Activated naive CD4-positive, alpha-beta T cell treated with anti-CD3 and anti-CD28 coated beads, Interleukin-2, amount 50 U/mL, for 24 hours (primary cell): ENCODE measurements at regions not wholly inside any gene's neighbourhood (a gene's known extent, or its start where the extent isn't known, plus 50 kb on each side); places are given as distances from the start of the nearest gene placed in this dataset.
"Not testable (repeated sequence)": the region's sequence is repeated elsewhere in the genome, so short reads cannot be mapped to it uniquely, and the experiment has no call there.

Experiments
- H3K27ac Mint-ChIP-seq: one replicate; pipeline ENCODE4 v1.8.0; 2021; ENCODE audit warnings: mild to moderate bottlenecking, mixed read lengths
- H3K27me3 Mint-ChIP-seq: one replicate; pipeline ENCODE4 v1.8.0; 2021; ENCODE audit warnings: mixed read lengths
- H3K36me3 Mint-ChIP-seq: one replicate; pipeline ENCODE4 v1.8.0; 2021; ENCODE audit warnings: mixed read lengths
- H3K4me1 Mint-ChIP-seq: one replicate; pipeline ENCODE4 v1.8.0; 2021; ENCODE audit warnings: mixed read lengths
- H3K4me3 Mint-ChIP-seq: one replicate; pipeline ENCODE4 v1.8.0; 2021; ENCODE audit warnings: mild to moderate bottlenecking, mixed read lengths
- H3K9me3 Mint-ChIP-seq: one replicate; pipeline ENCODE4 v1.8.0; 2021; ENCODE audit warnings: mixed read lengths

- Mint-ChIP-seq H3K9me3 (peaks cover 8% of the 10 kb centered on the region), H3K4me3 (no peak overlapping the region), H3K27ac (no peak overlapping the region), H3K36me3 (no peaks in the 10 kb centered on the region), H3K4me1 (no peaks in the 10 kb centered on the region), H3K27me3 (no peaks in the 10 kb centered on the region)
These were observed 375.9 kb downstream of the NXPH1 start for GRCh38 chr7:8809320-8809719.

GRCh38 chr7:8817448-8818036 is 384.1 kb downstream of the NXPH1 start:
- no peaks in the 10 kb centered on the region for H3K36me3 Mint-ChIP-seq
- H3K4me3 Mint-ChIP-seq, result no peak overlapping the region
- H3K27ac Mint-ChIP-seq, result no peak overlapping the region
- peaks cover 6% of the 10 kb centered on the region for H3K9me3 Mint-ChIP-seq
- H3K27me3 Mint-ChIP-seq, result no peaks in the 10 kb centered on the region
- no peaks in the 10 kb centered on the region for H3K4me1 Mint-ChIP-seq

GRCh38 chr7:8818406-8818805 is 385.0 kb downstream of the NXPH1 start:
- Mint-ChIP-seq H3K36me3 (no peaks in the 10 kb centered on the region), H3K27ac (no peak overlapping the region), H3K4me1 (no peaks in the 10 kb centered on the region), H3K27me3 (no peaks in the 10 kb centered on the region), H3K4me3 (no peak overlapping the region), H3K9me3 (peaks cover 11% of the 10 kb centered on the region)

- H3K27me3 Mint-ChIP-seq, result no peaks in the 10 kb centered on the region
- H3K4me1 Mint-ChIP-seq, result no peaks in the 10 kb centered on the region
- no peak overlapping the region for H3K4me3 Mint-ChIP-seq
- H3K36me3 Mint-ChIP-seq, result no peaks in the 10 kb centered on the region
- no peak overlapping the region for H3K27ac Mint-ChIP-seq
- H3K9me3 Mint-ChIP-seq, result peaks cover 7% of the 10 kb centered on the region
These were observed 389.2 kb downstream of the NXPH1 start for GRCh38 chr7:8822595-8822994.

GRCh38 chr7:8823486-8823885 is 390.1 kb downstream of the NXPH1 start:
- Mint-ChIP-seq H3K4me1 (no peaks in the 10 kb centered on the region), H3K27ac (no peak overlapping the region), H3K9me3 (peaks cover 7% of the 10 kb centered on the region), H3K36me3 (no peaks in the 10 kb centered on the region), H3K27me3 (no peaks in the 10 kb centered on the region), H3K4me3 (no peak overlapping the region)

- H3K36me3 Mint-ChIP-seq, result no peaks in the 10 kb centered on the region
- peaks cover 7% of the 10 kb centered on the region for H3K9me3 Mint-ChIP-seq
- H3K27me3 Mint-ChIP-seq, result no peaks in the 10 kb centered on the region
These were observed 393.9 kb downstream of the NXPH1 start for GRCh38 chr7:8827329-8827728.

GRCh38 chr7:8829100-8829499 is 395.7 kb downstream of the NXPH1 start:
- Mint-ChIP-seq H3K9me3 (no peaks in the 10 kb centered on the region), H3K4me3 (no peak overlapping the region), H3K27me3 (no peaks in the 10 kb centered on the region), H3K4me1 (no peaks in the 10 kb centered on the region), H3K27ac (no peak overlapping the region), H3K36me3 (no peaks in the 10 kb centered on the region)

More at GRCh38 chr7:8827329-8827728, 393.9 kb downstream of the NXPH1 start:
- H3K27ac Mint-ChIP-seq, result no peak overlapping the region
- H3K4me1 Mint-ChIP-seq, result no peaks in the 10 kb centered on the region
- H3K4me3 Mint-ChIP-seq, result no peak overlapping the region

- Mint-ChIP-seq H3K27me3 (no peaks in the 10 kb centered on the region), H3K4me1 (no peaks in the 10 kb centered on the region), H3K36me3 (no peaks in the 10 kb centered on the region), H3K9me3 (no peaks in the 10 kb centered on the region), H3K27ac (no peak overlapping the region), H3K4me3 (no peak overlapping the region)
These were observed 398.0 kb downstream of the NXPH1 start for GRCh38 chr7:8831376-8831775.

GRCh38 chr7:8833355-8833754 is 399.9 kb downstream of the NXPH1 start:
- Mint-ChIP-seq H3K9me3 (no peaks in the 10 kb centered on the region), H3K27me3 (no peaks in the 10 kb centered on the region), H3K4me1 (no peaks in the 10 kb centered on the region), H3K4me3 (no peak overlapping the region), H3K27ac (no peak overlapping the region), H3K36me3 (no peaks in the 10 kb centered on the region)

GRCh38 chr7:8841171-8841570 is 407.8 kb downstream of the NXPH1 start:
- no peaks in the 10 kb centered on the region for H3K9me3 Mint-ChIP-seq
- no peaks in the 10 kb centered on the region for H3K36me3 Mint-ChIP-seq
- no peaks in the 10 kb centered on the region for H3K27me3 Mint-ChIP-seq
- H3K4me3 Mint-ChIP-seq, result no peak overlapping the region
- no peaks in the 10 kb centered on the region for H3K4me1 Mint-ChIP-seq
- H3K27ac Mint-ChIP-seq, result no peak overlapping the region

GRCh38 chr7:8871716-8872115 is 438.3 kb downstream of the NXPH1 start:
- Mint-ChIP-seq H3K4me3 (no peak overlapping the region), H3K36me3 (no peaks in the 10 kb centered on the region), H3K27ac (no peak overlapping the region), H3K4me1 (no peaks in the 10 kb centered on the region), H3K27me3 (no peaks in the 10 kb centered on the region), H3K9me3 (no peaks in the 10 kb centered on the region)

- H3K27me3 Mint-ChIP-seq, result no peaks in the 10 kb centered on the region
- H3K27ac Mint-ChIP-seq, result no peak overlapping the region
- no peaks in the 10 kb centered on the region for H3K36me3 Mint-ChIP-seq
- no peak overlapping the region for H3K4me3 Mint-ChIP-seq
- peaks cover 7% of the 10 kb centered on the region for H3K9me3 Mint-ChIP-seq
- no peaks in the 10 kb centered on the region for H3K4me1 Mint-ChIP-seq
These were observed 448.5 kb downstream of the NXPH1 start for GRCh38 chr7:8881916-8882315.

- Mint-ChIP-seq H3K27me3 (no peaks in the 10 kb centered on the region), H3K9me3 (peaks cover 9% of the 10 kb centered on the region), H3K27ac (no peak overlapping the region), H3K4me3 (no peak overlapping the region), H3K4me1 (no peaks in the 10 kb centered on the region), H3K36me3 (no peaks in the 10 kb centered on the region)
These were observed 452.1 kb downstream of the NXPH1 start for GRCh38 chr7:8885480-8886000.

GRCh38 chr7:8890346-8890745 is 456.9 kb downstream of the NXPH1 start:
- not testable (repeated sequence) for H3K36me3 Mint-ChIP-seq, H3K27me3 Mint-ChIP-seq, H3K27ac Mint-ChIP-seq, H3K4me3 Mint-ChIP-seq, H3K4me1 Mint-ChIP-seq
- H3K9me3 Mint-ChIP-seq, result peaks cover 14% of the 10 kb centered on the region

GRCh38 chr7:8893775-8894174 is 460.4 kb downstream of the NXPH1 start:
- no peaks in the 10 kb centered on the region for H3K4me1 Mint-ChIP-seq
- H3K27ac Mint-ChIP-seq, result no peak overlapping the region
- H3K36me3 Mint-ChIP-seq, result no peaks in the 10 kb centered on the region
- no peak overlapping the region for H3K4me3 Mint-ChIP-seq
- no peaks in the 10 kb centered on the region for H3K27me3 Mint-ChIP-seq
- H3K9me3 Mint-ChIP-seq, result peaks cover 16% of the 10 kb centered on the region

GRCh38 chr7:8906396-8907075 is 473.1 kb downstream of the NXPH1 start:
- Mint-ChIP-seq H3K4me1 (no peaks in the 10 kb centered on the region), H3K36me3 (no peaks in the 10 kb centered on the region), H3K4me3 (no peak overlapping the region), H3K9me3 (no peaks in the 10 kb centered on the region), H3K27me3 (no peaks in the 10 kb centered on the region), H3K27ac (no peak overlapping the region)

GRCh38 chr7:8908889-8909288 is 475.5 kb downstream of the NXPH1 start:
- Mint-ChIP-seq H3K27me3 (no peaks in the 10 kb centered on the region), H3K9me3 (no peaks in the 10 kb centered on the region), H3K4me3 (no peak overlapping the region), H3K4me1 (no peaks in the 10 kb centered on the region), H3K36me3 (no peaks in the 10 kb centered on the region), H3K27ac (no peak overlapping the region)
